ENCODE measurements at regions not wholly inside any gene's neighbourhood (a gene's known extent, or its start where the extent isn't known, plus 50 kb on each side); places are given as distances from the start of the nearest gene placed in this dataset.
A peak's percentile ranks its signal among the peaks of the same experiment; 100 is the strongest.

GRCh38 chrX:141439651-141440050 lies 144.9 kb downstream of the SPANXA1 start:
- TF ChIP-seq CTCF (IDR thresholded peaks at IDR 0.05; ENCODE audit: insufficient read depth, low read length, severe bottlenecking), result no peak

GRCh38 chrX:141415889-141416288 lies 168.6 kb downstream of the SPANXA1 start:
- Histone ChIP-seq H3K4me3 (ENCODE audit: low read depth, low read length) (no peak overlapping the region), H3K27me3 (ENCODE audit: control insufficient read depth, insufficient read depth, low read length) (no peaks in the 10 kb centered on the region), H3K36me3 (ENCODE audit: control insufficient read depth, insufficient read depth, low read length) (no peaks in the 10 kb centered on the region)
- FAIRE-seq, result no peak
- no peak for DNase-seq (ENCODE audit: low read depth)
- no peak for TF ChIP-seq CTCF (IDR thresholded peaks at IDR 0.05; ENCODE audit: insufficient read depth, low read length, severe bottlenecking)

More at GRCh38 chrX:141439651-141440050, 144.9 kb downstream of the SPANXA1 start:
- H3K36me3 ChIP-seq (ENCODE audit: control insufficient read depth, insufficient read depth, low read length), result no peaks in the 10 kb centered on the region
- no peak for DNase-seq (ENCODE audit: low read depth)
- no peak overlapping the region for H3K4me3 ChIP-seq (ENCODE audit: low read depth, low read length)
- no peaks in the 10 kb centered on the region for H3K27me3 ChIP-seq (ENCODE audit: control insufficient read depth, insufficient read depth, low read length)
- no peak for FAIRE-seq

- TF ChIP-seq CTCF (IDR thresholded peaks at IDR 0.05; ENCODE audit: insufficient read depth, low read length, severe bottlenecking), result no peak
- Histone ChIP-seq H3K4me3 (ENCODE audit: low read depth, low read length) (no peak overlapping the region), H3K27me3 (ENCODE audit: control insufficient read depth, insufficient read depth, low read length) (no peaks in the 10 kb centered on the region), H3K36me3 (ENCODE audit: control insufficient read depth, insufficient read depth, low read length) (no peaks in the 10 kb centered on the region)
- DNase-seq (ENCODE audit: low read depth) (peak; percentile 81), FAIRE-seq (no peak)
Measured at GRCh38 chrX:141405853-141406492, 163.7 kb upstream of the SPANXC start.

- H3K27me3 ChIP-seq (ENCODE audit: control insufficient read depth, insufficient read depth, low read length), result no peaks in the 10 kb centered on the region
- no peak for TF ChIP-seq CTCF (IDR thresholded peaks at IDR 0.05; ENCODE audit: insufficient read depth, low read length, severe bottlenecking)
- FAIRE-seq, result no peak
- H3K4me3 ChIP-seq (ENCODE audit: low read depth, low read length), result no peak overlapping the region
- peak; percentile 67 for DNase-seq (ENCODE audit: low read depth)
- H3K36me3 ChIP-seq (ENCODE audit: control insufficient read depth, insufficient read depth, low read length), result no peaks in the 10 kb centered on the region
Measured at GRCh38 chrX:141405486-141405852, 163.2 kb upstream of the SPANXC start.

- no peak for TF ChIP-seq CTCF (IDR thresholded peaks at IDR 0.05; ENCODE audit: insufficient read depth, low read length, severe bottlenecking)
- FAIRE-seq, result no peak
- H3K27me3 ChIP-seq (ENCODE audit: control insufficient read depth, insufficient read depth, low read length), result no peaks in the 10 kb centered on the region
- no peaks in the 10 kb centered on the region for H3K36me3 ChIP-seq (ENCODE audit: control insufficient read depth, insufficient read depth, low read length)
- H3K4me3 ChIP-seq (ENCODE audit: low read depth, low read length), result no peak overlapping the region
- no peak for DNase-seq (ENCODE audit: low read depth)
Measured at GRCh38 chrX:141402897-141403610, 160.7 kb upstream of the SPANXC start.
